ENCODE measurements at regions not wholly inside any gene's neighbourhood (a gene's known extent, or its start where the extent isn't known, plus 50 kb on each side); places are given as distances from the start of the nearest gene placed in this dataset.

- Histone ChIP-seq H3K4me2 (ENCODE audit: low read depth, low read length) (no peak overlapping the region), H3K27ac (ENCODE audit: extremely low read length, insufficient read depth, low read length) (no peak overlapping the region), H3K27me3 (ENCODE audit: control insufficient read depth in 1 of 2, insufficient read depth in 2 of 2, low read length in 2 of 2) (no peaks in the 10 kb centered on the region), H3K79me2 (ENCODE audit: insufficient read depth, low read length) (peaks cover 30% of the 10 kb centered on the region), H3K9ac (ENCODE audit: insufficient read depth, low read depth, low read length) (no peak overlapping the region), H3K9me3 (ENCODE audit: low read length) (no peaks in the 10 kb centered on the region), H2AFZ (ENCODE audit: low read length) (no peak overlapping the region), H3K36me3 (replicated peaks in 1 of 2; ENCODE audit: control insufficient read depth in 1 of 2, insufficient read depth in 2 of 2, low read length in 2 of 2) (no peaks in the 10 kb centered on the region), H3K4me1 (ENCODE audit: insufficient read depth, low read length) (peaks cover 55% of the 10 kb centered on the region), H4K20me1 (ENCODE audit: insufficient read depth, low read length) (no peaks in the 10 kb centered on the region), H3K4me3 (replicated peaks in 1 of 3; ENCODE audit: insufficient read depth in 1 of 3, low read depth in 2 of 3, low read length in 3 of 3) (no peak overlapping the region)
- in situ Hi-C loops (cut with HindIII; ENCODE audit: extremely low pct_ligation_motif_present, low pct_unique_long_range_greater_than_20kb) (no loop called here), intact Hi-C loops (cut with micrococcal nuclease; ENCODE audit: unreplicated experiment) (no loop called here)
- no peak for ATAC-seq
- ChIA-PET POLR2A (interaction anchor here (0.9 to 1.9 kb wide), 3 partner anchors 17 to 133 kb away, joined by 3 to 6 read pairs (median 3); partner anchors contain the start of gene UMPS), CTCF (ENCODE audit: low intra/inter-chr PET ratio, low total read pairs) (no interaction called here)
- TF ChIP-seq ZNF263 (CRISPR knock-in tag; IDR thresholded peaks at IDR 0.05) (peak; percentile 72), SKI (IDR thresholded peaks at IDR 0.05; ENCODE audit: partially characterized antibody) (no peak)
- WGBS (ENCODE audit: low lambda C conversion rate), result 96% methylated on average over 3 of the region's 3 CpGs
- no TSS peak for BruUV-seq (replicated peaks)
- no peak for FAIRE-seq
- no peak for DNase-seq (ENCODE audit: low spot score)
These were observed 133.0 kb upstream of the UMPS start for GRCh38 chr3:124597273-124597672.

GRCh38 chr3:124597979-124598378, 132.3 kb upstream of the UMPS start:
- no peak for DNase-seq (ENCODE audit: low spot score)
- Histone ChIP-seq H3K4me2 (ENCODE audit: low read depth, low read length) (no peak overlapping the region), H4K20me1 (ENCODE audit: insufficient read depth, low read length) (no peaks in the 10 kb centered on the region), H3K27me3 (ENCODE audit: control insufficient read depth in 1 of 2, insufficient read depth in 2 of 2, low read length in 2 of 2) (no peaks in the 10 kb centered on the region), H3K27ac (ENCODE audit: extremely low read length, insufficient read depth, low read length) (no peak overlapping the region), H3K4me1 (ENCODE audit: insufficient read depth, low read length) (peaks cover 55% of the 10 kb centered on the region), H3K9ac (ENCODE audit: insufficient read depth, low read depth, low read length) (no peak overlapping the region), H3K79me2 (ENCODE audit: insufficient read depth, low read length) (peaks cover 31% of the 10 kb centered on the region), H3K36me3 (replicated peaks in 1 of 2; ENCODE audit: control insufficient read depth in 1 of 2, insufficient read depth in 2 of 2, low read length in 2 of 2) (no peaks in the 10 kb centered on the region), H3K4me3 (replicated peaks in 1 of 3; ENCODE audit: insufficient read depth in 1 of 3, low read depth in 2 of 3, low read length in 3 of 3) (no peak overlapping the region), H2AFZ (ENCODE audit: low read length) (no peak overlapping the region), H3K9me3 (ENCODE audit: low read length) (no peaks in the 10 kb centered on the region)
- peak; percentile 41; the same call in 1 of the 3 replicates for ATAC-seq
- ChIA-PET CTCF (ENCODE audit: low intra/inter-chr PET ratio, low total read pairs) (no interaction called here), POLR2A (interaction anchor here (0.9 to 1.9 kb wide), 3 partner anchors 16 to 132 kb away, joined by 3 to 6 read pairs (median 3); partner anchors contain the start of gene UMPS)
- 50% methylated on average over 2 of the region's 3 CpGs for WGBS (ENCODE audit: low lambda C conversion rate)
- in situ Hi-C loops (cut with HindIII; ENCODE audit: extremely low pct_ligation_motif_present, low pct_unique_long_range_greater_than_20kb), result no loop called here
- FAIRE-seq, result peak; percentile 8
- intact Hi-C loops (cut with micrococcal nuclease; ENCODE audit: unreplicated experiment), result no loop called here
- BruUV-seq (replicated peaks), result no TSS peak
- TF ChIP-seq TP53 (CRISPR knock-in tag; conservative IDR thresholded peaks at IDR 0.05), result no peak
- no peak for TF ChIP-seq SMAD3 (CRISPR knock-in tag; IDR thresholded peaks at IDR 0.05)
- no peak for TF ChIP-seq ZNF800 (CRISPR knock-in tag; IDR thresholded peaks at IDR 0.05)
- TF ChIP-seq ZNF354B (CRISPR knock-in tag; IDR thresholded peaks at IDR 0.05), result no peak
- no peak for TF ChIP-seq CHD2 (IDR thresholded peaks at IDR 0.05; ENCODE audit: low read depth, low read length)
- TF ChIP-seq ZNF639 (CRISPR knock-in tag; conservative IDR thresholded peaks at IDR 0.05), result no peak
- TF ChIP-seq ELF1 (CRISPR knock-in tag; IDR thresholded peaks at IDR 0.05), result no peak
- TF ChIP-seq HNF4A (CRISPR knock-in tag; IDR thresholded peaks at IDR 0.05), result 0 out of 2 replicates have a peak, but pooled peaks have one; percentile 21
- no peak for TF ChIP-seq KDM2A (CRISPR knock-in tag; IDR thresholded peaks at IDR 0.05; ENCODE audit: borderline replicate concordance, low read depth)
- TF ChIP-seq ZNF275 (CRISPR knock-in tag; IDR thresholded peaks at IDR 0.05; ENCODE audit: borderline replicate concordance), result no peak
- TF ChIP-seq GMEB1 (CRISPR knock-in tag; IDR thresholded peaks at IDR 0.05; ENCODE audit: borderline replicate concordance), result no peak

Data from HepG2 (cell line).